A673 (cell line): ENCODE measurements at regions not wholly inside any gene's neighbourhood (a gene's known extent, or its start where the extent isn't known, plus 50 kb on each side); places are given as distances from the start of the nearest gene placed in this dataset.
"Not testable (repeated sequence)": the region's sequence is repeated elsewhere in the genome, so short reads cannot be mapped to it uniquely, and the experiment has no call there.

ENCODE experiments used
- BruUV-seq: library from RNA; stranded (reverse); fragments of 400-500 nt; replicated peaks from 2 replicates; lab custom pipeline; 2021; lab: Mats Ljungman, UMichigan
- CTCF ChIA-PET: fragments of 300-600 bp; sonication (Branson Sonifier 250); formaldehyde crosslinking; loops from one replicate; lab custom pipeline; 2022; ENCODE audit warnings: antibody characterized with exemption; lab: Charles Lee
- POLR2A ChIA-PET: fragments of 300-600 bp; sonication (Branson Sonifier 250); formaldehyde crosslinking; loops from one replicate; lab custom pipeline; 2022; ENCODE audit warnings: antibody characterized with exemption; ENCODE audit not compliant: low non-redundant PET; lab: Charles Lee
- DNase-seq: peaks from one replicate; pipeline ENCODE4 v3.0.0-alpha.2; 2015; ENCODE audit warnings: low spot score
- H3K27ac ChIP-seq: fragments of 200-600 bp; sonication (generic); 2 replicates; pipeline ENCODE4 v1.5.1; 2016; ENCODE audit warnings: mixed run types, low read depth, mild to moderate bottlenecking, mixed read lengths, antibody characterized with exemption, low read length; ENCODE audit not compliant: poor library complexity, severe bottlenecking
- H3K27me3 ChIP-seq: fragments of 200-600 bp; sonication (generic); replicated peaks from 2 replicates; pipeline ENCODE4 v1.6.1; 2017; ENCODE audit warnings: mixed run types, low read depth, mild to moderate bottlenecking, mixed read lengths, antibody characterized with exemption, low read length; ENCODE audit not compliant: insufficient read depth, poor library complexity
- H3K36me3 ChIP-seq: fragments of 200-600 bp; sonication (generic); 2 replicates; pipeline ENCODE4 v1.6.1; 2016; ENCODE audit warnings: mixed run types, mild to moderate bottlenecking, mixed read lengths, antibody characterized with exemption, low read length; ENCODE audit not compliant: insufficient read depth, poor library complexity, severe bottlenecking
- H3K4me1 ChIP-seq: fragments of 200-600 bp; sonication (generic); 2 replicates; pipeline ENCODE4 v1.6.1; 2017; ENCODE audit warnings: mixed run types, mild to moderate bottlenecking, mixed read lengths, antibody characterized with exemption, low read length; ENCODE audit not compliant: insufficient read depth, poor library complexity, severe bottlenecking
- H3K4me3 ChIP-seq: fragments of 200-600 bp; sonication (generic); 2 replicates; pipeline ENCODE4 v1.5.1; 2016; ENCODE audit warnings: low read depth, mixed run types, mild to moderate bottlenecking, mixed read lengths, low read length; ENCODE audit not compliant: poor library complexity, severe bottlenecking
- H3K9me3 ChIP-seq: fragments of 200-600 bp; sonication (generic); 2 replicates; pipeline ENCODE4 v1.6.1; 2016; ENCODE audit warnings: mixed run types, low read depth, mild to moderate bottlenecking, mixed read lengths, antibody characterized with exemption, low read length; ENCODE audit not compliant: poor library complexity, severe bottlenecking
- CTCF ChIP-seq: fragments of 300-800, 200-600 bp; sonication (generic); conservative IDR thresholded peaks from 2 replicates; pipeline ENCODE4 v1.5.1; 2017; ENCODE audit warnings: low read depth, mild to moderate bottlenecking, antibody characterized with exemption, low read length, moderate library complexity, mixed read lengths
- EZH2 ChIP-seq: fragments of 200-600 bp; sonication (generic); IDR thresholded peaks from 2 replicates; pipeline ENCODE4 v1.6.1; 2017; ENCODE audit warnings: borderline replicate concordance, low read depth, mild to moderate bottlenecking, mixed read lengths, antibody characterized with exemption, low read length; ENCODE audit not compliant: poor library complexity, severe bottlenecking
- intact Hi-C: fragments of 100-400 bp; cut with micrococcal nuclease; formaldehyde crosslinking; loops from one replicate; pipeline ENCODE4 v1.10.0; 2022; ENCODE audit not compliant: unreplicated experiment

- no peaks in the 10 kb centered on the region for H3K9me3 ChIP-seq
- ChIA-PET POLR2A (no interaction called here), CTCF (no interaction called here)
- intact Hi-C loops, result no loop called here
- no TSS peak for BruUV-seq
- no peak overlapping the region for H3K27ac ChIP-seq
- peaks cover 13% of the 10 kb centered on the region for H3K4me1 ChIP-seq
- no peaks in the 10 kb centered on the region for H3K36me3 ChIP-seq
- DNase-seq, result no peak
- TF ChIP-seq CTCF (no peak), EZH2 (no peak)
- no peaks in the 10 kb centered on the region for H3K27me3 ChIP-seq
- H3K4me3 ChIP-seq, result no peak overlapping the region
Observed at GRCh38 chr2:223294756-223295155, 242.8 kb downstream of the KCNE4 start.

- no peaks in the 10 kb centered on the region for H3K27me3 ChIP-seq
- H3K9me3 ChIP-seq, result no peaks in the 10 kb centered on the region
- no peak overlapping the region for H3K27ac ChIP-seq
- BruUV-seq, result no TSS peak
- no peak overlapping the region for H3K4me3 ChIP-seq
- no peaks in the 10 kb centered on the region for H3K36me3 ChIP-seq
- ChIA-PET CTCF (interaction anchor here (0.7 kb wide), 1 partner anchor 84 kb away, joined by 3 read pairs; no protein-coding TSS in a partner anchor), POLR2A (no interaction called here)
- peak; percentile 58 for DNase-seq
- TF ChIP-seq CTCF (no peak), EZH2 (no peak)
- intact Hi-C loops, result no loop called here
- H3K4me1 ChIP-seq, result peaks cover 13% of the 10 kb centered on the region
Observed at GRCh38 chr2:223297788-223298187, 245.8 kb downstream of the KCNE4 start.

- CTCF ChIA-PET, DNase-seq, POLR2A ChIA-PET, H3K27me3 ChIP-seq, H3K4me3 ChIP-seq, H3K9me3 ChIP-seq, BruUV-seq, H3K27ac ChIP-seq, H3K36me3 ChIP-seq, intact Hi-C loops: not testable (repeated sequence)
- H3K4me1 ChIP-seq, result peaks cover 13% of the 10 kb centered on the region
Observed at GRCh38 chr2:223298329-223298728, 246.3 kb downstream of the KCNE4 start.

GRCh38 chr2:223300326-223300725 is 248.3 kb downstream of the KCNE4 start:
- no TSS peak for BruUV-seq
- Histone ChIP-seq H3K9me3 (no peaks in the 10 kb centered on the region), H3K4me1 (peaks cover 13% of the 10 kb centered on the region), H3K27ac (no peak overlapping the region), H3K27me3 (no peaks in the 10 kb centered on the region), H3K36me3 (no peaks in the 10 kb centered on the region), H3K4me3 (no peak overlapping the region)
- TF ChIP-seq CTCF, result no peak
- TF ChIP-seq EZH2, result no peak
- no peak for DNase-seq
- ChIA-PET CTCF (no interaction called here), POLR2A (no interaction called here)
- intact Hi-C loops, result loop anchor here (10.0 kb wide), 2 partner anchors 304 to 494 kb away; partner anchors contain the start of gene SCG2
